Type B pancreatic cell (in vitro differentiated cells): ENCODE measurements at regions not wholly inside any gene's neighbourhood (a gene's known extent, or its start where the extent isn't known, plus 50 kb on each side); places are given as distances from the start of the nearest gene placed in this dataset.
A peak's percentile ranks its signal among the peaks of the same experiment; 100 is the strongest.

Source experiments
- DNase-seq: peaks from one replicate; pipeline ENCODE4 v3.0.0; 2021; ENCODE audit warnings: mixed read lengths; ENCODE audit not compliant: unreplicated experiment; ENCODE audit errors: extremely low spot score
- H3K27ac Mint-ChIP-seq: 2 replicates; pipeline ENCODE4 v1.8.0; 2021; ENCODE audit warnings: mild to moderate bottlenecking, mixed read lengths
- H3K27me3 Mint-ChIP-seq: 2 replicates; pipeline ENCODE4 v1.8.0; 2021; ENCODE audit warnings: mixed read lengths
- H3K36me3 Mint-ChIP-seq: 2 replicates; pipeline ENCODE4 v1.8.0; 2021; ENCODE audit warnings: mixed read lengths
- H3K4me1 Mint-ChIP-seq: one replicate; pipeline ENCODE4 v1.8.0; 2021; ENCODE audit warnings: mixed read lengths; ENCODE audit not compliant: unreplicated experiment
- H3K4me3 Mint-ChIP-seq: 2 replicates; pipeline ENCODE4 v1.8.0; 2021; ENCODE audit warnings: mild to moderate bottlenecking, mixed read lengths
- H3K9me3 Mint-ChIP-seq: 2 replicates; pipeline ENCODE4 v1.8.0; 2021; ENCODE audit warnings: mixed read lengths
- TF ChIP-seq, protein P1 (sequence below): fragments of 200-600 bp; sonication (generic); conservative IDR thresholded peaks from 2 replicates; pipeline ENCODE4 v1.5.0; 2021; ENCODE audit warnings: antibody characterized with exemption, mild to moderate bottlenecking

DNA sequence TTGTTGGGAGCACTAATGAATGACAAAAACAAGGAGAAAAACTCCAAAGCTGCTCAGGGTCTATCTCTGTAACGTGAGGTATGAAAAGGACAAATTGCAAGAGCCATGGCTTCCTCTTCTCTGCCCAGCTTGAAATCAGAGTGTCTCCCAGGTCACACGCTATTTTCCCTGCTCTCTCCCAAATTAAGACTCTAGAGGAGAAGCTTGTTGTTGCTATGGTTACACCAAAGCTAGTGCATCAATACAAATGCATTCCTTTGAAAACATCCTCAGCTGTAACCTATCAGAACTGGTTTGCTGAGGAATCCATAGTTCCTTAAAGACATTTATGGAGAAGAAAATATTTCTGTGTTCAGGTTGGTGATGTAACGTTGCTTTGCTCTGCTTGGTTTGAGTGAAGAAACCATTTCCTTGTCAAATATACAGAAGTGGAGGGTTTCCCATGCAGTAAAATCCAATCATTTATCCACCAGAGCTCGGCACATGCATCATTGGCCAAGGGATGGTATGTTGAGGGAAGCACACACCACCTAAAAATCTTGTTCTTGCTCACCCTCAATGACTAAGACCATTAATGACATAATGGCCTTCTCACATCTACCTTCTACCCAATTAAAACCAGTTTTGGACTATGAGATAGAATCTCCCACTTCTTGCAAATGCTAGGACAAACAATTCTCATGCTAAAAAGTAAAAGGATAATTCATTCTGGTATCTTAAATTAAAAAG, 2135.6 kb upstream of the CELF4 start:
- Mint-ChIP-seq H3K36me3 (no peaks in the 10 kb centered on the region), H3K27ac (no peak overlapping the region), H3K4me1 (peaks cover 6% of the 10 kb centered on the region), H3K9me3 (no peaks in the 10 kb centered on the region), H3K4me3 (no peak overlapping the region), H3K27me3 (no peaks in the 10 kb centered on the region)
- no peak for DNase-seq
- TF ChIP-seq, protein P1, sequence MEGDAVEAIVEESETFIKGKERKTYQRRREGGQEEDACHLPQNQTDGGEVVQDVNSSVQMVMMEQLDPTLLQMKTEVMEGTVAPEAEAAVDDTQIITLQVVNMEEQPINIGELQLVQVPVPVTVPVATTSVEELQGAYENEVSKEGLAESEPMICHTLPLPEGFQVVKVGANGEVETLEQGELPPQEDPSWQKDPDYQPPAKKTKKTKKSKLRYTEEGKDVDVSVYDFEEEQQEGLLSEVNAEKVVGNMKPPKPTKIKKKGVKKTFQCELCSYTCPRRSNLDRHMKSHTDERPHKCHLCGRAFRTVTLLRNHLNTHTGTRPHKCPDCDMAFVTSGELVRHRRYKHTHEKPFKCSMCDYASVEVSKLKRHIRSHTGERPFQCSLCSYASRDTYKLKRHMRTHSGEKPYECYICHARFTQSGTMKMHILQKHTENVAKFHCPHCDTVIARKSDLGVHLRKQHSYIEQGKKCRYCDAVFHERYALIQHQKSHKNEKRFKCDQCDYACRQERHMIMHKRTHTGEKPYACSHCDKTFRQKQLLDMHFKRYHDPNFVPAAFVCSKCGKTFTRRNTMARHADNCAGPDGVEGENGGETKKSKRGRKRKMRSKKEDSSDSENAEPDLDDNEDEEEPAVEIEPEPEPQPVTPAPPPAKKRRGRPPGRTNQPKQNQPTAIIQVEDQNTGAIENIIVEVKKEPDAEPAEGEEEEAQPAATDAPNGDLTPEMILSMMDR: no peak

DNA sequence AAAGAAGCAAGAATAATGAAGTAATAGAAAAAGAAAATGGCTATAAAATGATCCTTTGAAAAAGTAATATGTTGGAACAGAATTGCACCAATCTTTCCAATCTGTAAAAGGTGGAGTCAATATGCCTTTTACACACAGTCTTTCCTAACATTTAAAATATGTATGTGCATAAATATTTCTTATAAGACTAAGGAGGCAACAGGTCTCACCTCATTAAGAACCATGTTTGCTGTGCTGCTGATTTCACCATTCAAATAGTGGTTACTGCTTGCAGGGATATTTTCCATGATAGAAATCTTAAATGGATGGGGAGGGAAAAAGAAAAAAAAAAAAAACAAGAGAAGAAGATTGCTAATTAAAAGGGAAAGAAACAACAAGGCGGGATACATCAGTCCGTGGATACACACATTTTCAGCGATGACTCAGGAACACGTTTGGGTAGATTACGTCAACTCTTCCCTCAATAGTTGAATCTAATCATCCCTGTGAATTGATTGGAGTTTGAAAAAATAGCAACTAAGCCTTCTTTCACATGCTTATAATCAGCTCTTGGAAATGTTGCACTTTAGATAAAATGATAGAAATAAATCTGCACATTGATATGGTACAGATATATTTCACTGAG, 2133.9 kb upstream of the CELF4 start:
- H3K36me3 Mint-ChIP-seq: no peaks in the 10 kb centered on the region
- H3K9me3 Mint-ChIP-seq: no peaks in the 10 kb centered on the region
- no peaks in the 10 kb centered on the region for H3K27me3 Mint-ChIP-seq
- no peak overlapping the region for H3K4me3 Mint-ChIP-seq
- H3K27ac Mint-ChIP-seq: no peak overlapping the region
- TF ChIP-seq, protein P1: no peak
- no peak for DNase-seq
- H3K4me1 Mint-ChIP-seq: peaks cover 2% of the 10 kb centered on the region

DNA sequence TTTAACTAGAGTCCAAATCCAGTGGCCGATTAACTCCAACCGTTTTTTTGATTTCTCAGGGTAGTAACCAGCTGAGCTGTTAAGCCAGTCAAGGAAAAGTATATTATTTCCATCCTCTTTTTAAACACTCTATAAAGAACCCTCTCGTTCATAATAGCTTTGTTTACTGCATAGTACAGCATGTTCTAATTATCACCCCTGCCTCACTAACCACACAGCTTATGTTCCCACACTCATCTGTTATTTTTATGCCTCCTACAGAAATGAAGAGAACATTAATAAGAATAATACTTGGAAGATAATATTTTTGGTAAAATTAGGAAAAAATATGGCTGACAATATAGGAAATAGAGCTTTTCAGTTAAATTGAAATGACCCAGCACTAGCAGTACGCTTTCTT, 2132.8 kb upstream of the CELF4 start:
- Mint-ChIP-seq H3K9me3 (no peaks in the 10 kb centered on the region), H3K27me3 (no peaks in the 10 kb centered on the region), H3K4me3 (no peak overlapping the region), H3K4me1 (no peaks in the 10 kb centered on the region), H3K36me3 (no peaks in the 10 kb centered on the region), H3K27ac (no peak overlapping the region)
- TF ChIP-seq, protein P1: no peak
- DNase-seq: no peak

DNA sequence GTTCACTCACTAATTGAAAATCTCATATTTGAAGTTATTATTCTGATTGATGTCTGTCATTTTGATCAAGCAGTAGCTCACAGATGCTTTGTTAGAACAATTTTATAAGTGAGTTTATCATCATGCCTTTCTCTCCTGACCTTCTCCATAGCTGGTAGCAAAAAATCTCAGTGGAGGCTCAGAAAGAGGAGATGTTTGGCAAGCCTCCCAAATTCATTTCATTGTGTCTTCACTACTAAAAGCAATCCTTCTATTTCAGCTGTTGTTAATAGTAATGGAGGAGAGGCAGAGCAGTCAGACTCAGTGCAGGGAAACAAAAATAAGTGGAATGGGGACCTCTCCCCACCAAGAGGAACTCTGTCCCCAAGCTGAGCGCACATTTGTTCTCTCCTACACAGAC, 2127.8 kb upstream of the CELF4 start:
- H3K27ac Mint-ChIP-seq: no peak overlapping the region
- TF ChIP-seq, protein P1: no peak
- peaks cover 7% of the 10 kb centered on the region for H3K36me3 Mint-ChIP-seq
- no peak overlapping the region for H3K4me3 Mint-ChIP-seq
- DNase-seq: no peak
- H3K9me3 Mint-ChIP-seq: peaks cover 9% of the 10 kb centered on the region
- no peaks in the 10 kb centered on the region for H3K27me3 Mint-ChIP-seq
- H3K4me1 Mint-ChIP-seq: peaks cover 4% of the 10 kb centered on the region

DNA sequence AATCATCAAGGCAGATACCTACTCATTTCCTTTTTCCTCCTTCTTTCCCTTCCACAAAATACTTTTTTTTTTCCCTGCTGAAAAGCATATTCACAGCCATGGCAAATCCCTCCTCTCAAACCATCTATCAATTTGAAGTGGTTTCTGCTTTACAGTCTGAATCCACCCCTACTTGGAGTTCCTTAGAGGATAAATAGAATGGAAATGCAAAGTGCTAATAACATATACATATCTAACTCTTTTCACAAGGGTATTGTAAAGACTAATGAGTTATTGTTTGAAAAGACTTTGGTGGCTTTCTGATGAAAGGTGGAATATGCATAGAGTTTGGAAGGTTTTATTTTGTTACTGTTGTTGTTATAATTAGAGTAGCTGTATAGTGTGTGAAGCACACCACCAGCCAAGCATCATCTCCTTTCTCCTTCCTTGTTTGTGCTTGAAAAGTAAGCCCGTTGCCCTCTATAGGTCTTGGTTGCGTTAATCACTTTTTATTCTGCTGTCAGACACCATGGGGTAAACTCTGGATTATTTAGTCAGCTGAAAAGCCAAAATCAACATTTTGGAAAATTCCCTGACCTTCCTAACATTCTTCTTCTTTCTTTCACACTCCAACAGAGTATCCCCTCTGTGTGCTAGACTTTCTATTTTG, 2126.9 kb upstream of the CELF4 start:
- Mint-ChIP-seq H3K4me1 (peaks cover 4% of the 10 kb centered on the region), H3K36me3 (peaks cover 7% of the 10 kb centered on the region), H3K27ac (no peak overlapping the region), H3K27me3 (no peaks in the 10 kb centered on the region), H3K4me3 (peak overlapping the region; percentile 24), H3K9me3 (peaks cover 9% of the 10 kb centered on the region)
- no peak for DNase-seq
- TF ChIP-seq, protein P1: no peak
